ENCODE measurements at regions not wholly inside any gene's neighbourhood (a gene's known extent, or its start where the extent isn't known, plus 50 kb on each side); places are given as distances from the start of the nearest gene placed in this dataset.
A peak's percentile ranks its signal among the peaks of the same experiment; 100 is the strongest.

GRCh38 chr5:31137676-31138075, 55.8 kb upstream of the CDH6 start:
- DNase-seq (ENCODE audit: extremely low read depth in 1 of 11, low read depth in 9 of 11, low spot score in 4 of 11), result no peak

- no peak for DNase-seq (ENCODE audit: extremely low read depth in 1 of 11, low read depth in 9 of 11, low spot score in 4 of 11)
Observed at GRCh38 chr5:31135542-31135941, 57.9 kb upstream of the CDH6 start.

- DNase-seq (ENCODE audit: extremely low read depth in 1 of 11, low read depth in 9 of 11, low spot score in 4 of 11), result no peak
Observed at GRCh38 chr5:31133488-31133887, 60.0 kb upstream of the CDH6 start.

- DNase-seq (ENCODE audit: extremely low read depth in 1 of 11, low read depth in 9 of 11, low spot score in 4 of 11), result no peak
Observed at GRCh38 chr5:31131381-31131891, 62.0 kb upstream of the CDH6 start.

- DNase-seq (ENCODE audit: extremely low read depth in 1 of 11, low read depth in 9 of 11, low spot score in 4 of 11), result no peak
Observed at GRCh38 chr5:31130676-31131075, 62.8 kb upstream of the CDH6 start.

- DNase-seq (ENCODE audit: extremely low read depth in 1 of 11, low read depth in 9 of 11, low spot score in 4 of 11), result no peak
Observed at GRCh38 chr5:31124651-31125305, 68.7 kb upstream of the CDH6 start.

GRCh38 chr5:31124026-31124425, 69.5 kb upstream of the CDH6 start:
- no peak for DNase-seq (ENCODE audit: extremely low read depth in 1 of 11, low read depth in 9 of 11, low spot score in 4 of 11)

- DNase-seq (ENCODE audit: extremely low read depth in 1 of 11, low read depth in 9 of 11, low spot score in 4 of 11), result peak in 1 of 11 donors; percentile 7
Observed at GRCh38 chr5:31122998-31123951, 70.2 kb upstream of the CDH6 start.

GRCh38 chr5:31121224-31121623, 72.3 kb upstream of the CDH6 start:
- no peak for DNase-seq (ENCODE audit: extremely low read depth in 1 of 11, low read depth in 9 of 11, low spot score in 4 of 11)

GRCh38 chr5:31120642-31120948, 72.9 kb upstream of the CDH6 start:
- DNase-seq (ENCODE audit: extremely low read depth in 1 of 11, low read depth in 9 of 11, low spot score in 4 of 11), result no peak

- peak in 1 of 11 donors; percentile 40 for DNase-seq (ENCODE audit: extremely low read depth in 1 of 11, low read depth in 9 of 11, low spot score in 4 of 11)
Observed at GRCh38 chr5:31119938-31120641, 73.4 kb upstream of the CDH6 start.

- no peak for DNase-seq (ENCODE audit: extremely low read depth in 1 of 11, low read depth in 9 of 11, low spot score in 4 of 11)
Observed at GRCh38 chr5:31116466-31117031, 76.9 kb upstream of the CDH6 start.

GRCh38 chr5:31114817-31115216, 78.7 kb upstream of the CDH6 start:
- DNase-seq (ENCODE audit: extremely low read depth in 1 of 11, low read depth in 9 of 11, low spot score in 4 of 11), result no peak

GRCh38 chr5:31113666-31114350, 79.7 kb upstream of the CDH6 start:
- DNase-seq (ENCODE audit: extremely low read depth in 1 of 11, low read depth in 9 of 11, low spot score in 4 of 11), result no peak

- no peak for DNase-seq (ENCODE audit: extremely low read depth in 1 of 11, low read depth in 9 of 11, low spot score in 4 of 11)
Observed at GRCh38 chr5:31113101-31113500, 80.4 kb upstream of the CDH6 start.

- DNase-seq (ENCODE audit: extremely low read depth in 1 of 11, low read depth in 9 of 11, low spot score in 4 of 11), result peak; percentile 20 to 79 (median 41)
Observed at GRCh38 chr5:31107091-31107518, 86.4 kb upstream of the CDH6 start.

- DNase-seq (ENCODE audit: extremely low read depth in 1 of 11, low read depth in 9 of 11, low spot score in 4 of 11), result no peak
Observed at GRCh38 chr5:31106691-31107090, 86.8 kb upstream of the CDH6 start.

- no peak for DNase-seq (ENCODE audit: extremely low read depth in 1 of 11, low read depth in 9 of 11, low spot score in 4 of 11)
Observed at GRCh38 chr5:31106278-31106677, 87.2 kb upstream of the CDH6 start.

- DNase-seq (ENCODE audit: extremely low read depth in 1 of 11, low read depth in 9 of 11, low spot score in 4 of 11), result no peak
Observed at GRCh38 chr5:31104775-31105174, 88.7 kb upstream of the CDH6 start.
